GM20000 (cell line): ENCODE measurements at regions not wholly inside any gene's neighbourhood (a gene's known extent, or its start where the extent isn't known, plus 50 kb on each side); places are given as distances from the start of the nearest gene placed in this dataset.
"Not testable (repeated sequence)": the region's sequence is repeated elsewhere in the genome, so short reads cannot be mapped to it uniquely, and the experiment has no call there.

Experiments
- DNase-seq: peaks from one replicate; pipeline ENCODE4 v3.0.0; 2012; ENCODE audit warnings: low spot score
- CTCF ChIP-seq: IDR thresholded peaks from 2 replicates; pipeline ENCODE4 v1.5.1; 2012; ENCODE audit warnings: mild to moderate bottlenecking, control low read depth; ENCODE audit errors: extremely low read depth, missing control alignments

DNA sequence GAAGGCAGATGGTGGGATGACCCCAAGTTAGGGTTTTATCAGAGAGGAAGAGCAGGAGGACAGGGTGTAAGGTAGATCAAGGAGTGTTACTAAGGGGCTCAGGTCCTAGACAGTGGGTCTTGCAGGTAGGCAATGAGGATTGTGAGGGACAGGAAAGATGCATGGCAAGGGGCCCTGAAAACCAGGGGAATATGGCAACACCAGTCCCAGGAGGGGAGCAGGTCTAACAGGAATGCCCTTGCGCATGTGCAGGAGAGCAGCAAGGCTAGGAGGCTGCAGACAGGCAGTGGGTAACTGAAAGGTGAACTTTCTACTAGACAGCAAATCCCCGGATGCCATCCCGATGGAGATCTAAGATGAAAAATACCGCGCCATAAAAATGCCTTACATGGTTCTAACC, 211.3 kb downstream of the ALG10 start:
- no peak for TF ChIP-seq CTCF
- no peak for DNase-seq

DNA sequence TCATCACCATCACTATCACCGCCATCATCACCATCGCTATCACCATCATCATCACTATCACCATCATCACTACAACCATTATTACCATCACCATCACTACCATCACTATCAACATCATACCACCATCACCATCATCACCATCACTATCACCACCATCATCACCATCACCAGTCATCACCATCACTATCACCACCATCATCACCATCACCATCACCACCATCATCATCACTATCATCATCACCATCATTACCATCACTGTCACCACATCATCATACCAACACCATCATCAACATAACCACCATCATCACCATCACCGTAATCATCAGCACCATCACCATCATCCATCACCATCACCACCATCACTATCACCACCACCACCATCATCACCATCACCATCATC, 213.8 kb downstream of the ALG10 start:
- DNase-seq = no peak
- no peak for TF ChIP-seq CTCF

DNA sequence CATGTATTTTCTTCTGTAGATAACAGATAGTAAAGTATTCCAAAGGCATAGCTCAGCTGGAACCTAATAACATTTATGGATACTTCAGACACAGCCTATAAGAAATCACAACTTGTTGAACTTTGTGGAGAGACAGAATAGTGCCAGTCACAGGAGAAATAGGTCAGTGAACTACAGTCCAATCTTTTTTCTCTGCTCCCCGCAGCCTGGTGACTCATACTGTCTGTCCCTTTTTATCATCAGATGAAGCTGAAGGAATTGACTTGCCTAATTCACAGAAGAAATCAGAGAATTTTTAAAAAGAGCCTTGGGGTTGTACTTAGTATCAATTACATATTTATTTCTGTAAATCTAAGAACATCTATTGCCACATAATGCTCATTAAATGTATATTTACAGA, 222.3 kb downstream of the ALG10 start:
- no peak for TF ChIP-seq CTCF
- no peak for DNase-seq

- TF ChIP-seq CTCF = no peak
- DNase-seq = no peak
Measured at GRCh38 chr12:34249271-34249670, 227.0 kb downstream of the ALG10 start.

- DNase-seq = not testable (repeated sequence)
Measured at GRCh38 chr12:34251879-34252278, 229.6 kb downstream of the ALG10 start.

DNA sequence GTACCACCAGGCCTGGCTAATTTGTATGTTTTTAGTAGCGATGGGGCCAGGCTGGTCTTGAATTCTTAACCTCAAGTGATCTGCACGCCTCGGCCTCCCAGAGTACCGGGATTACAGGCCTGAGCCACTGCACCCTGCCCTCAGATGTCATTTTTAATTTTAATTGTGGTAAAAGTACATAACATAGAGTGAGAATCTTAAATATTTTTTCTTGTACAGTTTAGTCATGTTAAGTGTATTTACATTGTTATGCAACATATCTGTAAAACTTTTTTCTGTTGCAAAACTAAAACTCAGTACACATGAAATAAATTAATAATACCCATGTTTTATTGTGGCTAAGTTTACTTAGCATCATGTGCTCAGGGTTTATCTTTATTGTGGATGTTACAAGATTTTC, 231.4 kb downstream of the ALG10 start:
- no peak for TF ChIP-seq CTCF
- no peak for DNase-seq

- no peak for DNase-seq
- TF ChIP-seq CTCF = no peak
Measured at GRCh38 chr12:34257093-34257492, 234.8 kb downstream of the ALG10 start.

GRCh38 chr12:34262140-34262539, 239.8 kb downstream of the ALG10 start:
- DNase-seq = not testable (repeated sequence)

GRCh38 chr12:34264110-34264509, 241.8 kb downstream of the ALG10 start:
- no peak for DNase-seq
- TF ChIP-seq CTCF = no peak

- not testable (repeated sequence) for DNase-seq
Measured at GRCh38 chr12:34273703-34274102, 251.4 kb downstream of the ALG10 start.
